IPS DF 4.7 (cell line): ENCODE measurements at regions not wholly inside any gene's neighbourhood (a gene's known extent, or its start where the extent isn't known, plus 50 kb on each side); places are given as distances from the start of the nearest gene placed in this dataset.
"Not testable (repeated sequence)": the region's sequence is repeated elsewhere in the genome, so short reads cannot be mapped to it uniquely, and the experiment has no call there.

ENCODE experiments used
- DNase-seq: peaks from one replicate; pipeline ENCODE4 v3.0.0-alpha.2; 2013; ENCODE audit warnings: low spot score; ENCODE audit errors: extremely low read depth

- DNase-seq: not testable (repeated sequence)
Observed at GRCh38 chr4:162739596-162739995, 427.1 kb downstream of the NAF1 start.

GRCh38 chr4:162732876-162733275 is 433.8 kb downstream of the NAF1 start:
- no peak for DNase-seq

- DNase-seq: no peak
Observed at GRCh38 chr4:162727766-162728165, 438.9 kb downstream of the NAF1 start.

GRCh38 chr4:162727232-162727631 is 439.5 kb downstream of the NAF1 start:
- no peak for DNase-seq

- DNase-seq: no peak
Observed at GRCh38 chr4:162715401-162715800, 451.3 kb downstream of the NAF1 start.

- DNase-seq: no peak
Observed at GRCh38 chr4:162707962-162708361, 458.7 kb downstream of the NAF1 start.

GRCh38 chr4:162706632-162707031 is 460.1 kb downstream of the NAF1 start:
- DNase-seq: no peak

- DNase-seq: no peak
Observed at GRCh38 chr4:162706051-162706450, 460.6 kb downstream of the NAF1 start.

GRCh38 chr4:162705130-162705803 is 461.4 kb downstream of the NAF1 start:
- no peak for DNase-seq

- no peak for DNase-seq
Observed at GRCh38 chr4:162700815-162701361, 465.8 kb downstream of the NAF1 start.

- DNase-seq: no peak
Observed at GRCh38 chr4:162700358-162700757, 466.3 kb downstream of the NAF1 start.

GRCh38 chr4:162699629-162700028 is 467.1 kb downstream of the NAF1 start:
- DNase-seq: no peak

GRCh38 chr4:162685410-162685809 is 481.3 kb downstream of the NAF1 start:
- no peak for DNase-seq

GRCh38 chr4:162684998-162685397 is 481.7 kb downstream of the NAF1 start:
- DNase-seq: no peak

- DNase-seq: no peak
Observed at GRCh38 chr4:162684371-162684700, 482.4 kb downstream of the NAF1 start.

GRCh38 chr4:162683659-162684370 is 482.9 kb downstream of the NAF1 start:
- no peak for DNase-seq

GRCh38 chr4:162682651-162683050 is 484.0 kb downstream of the NAF1 start:
- no peak for DNase-seq

- DNase-seq: no peak
Observed at GRCh38 chr4:162681212-162681611, 485.5 kb downstream of the NAF1 start.

GRCh38 chr4:162675661-162676060 is 491.0 kb downstream of the NAF1 start:
- no peak for DNase-seq

- DNase-seq: no peak
Observed at GRCh38 chr4:162661913-162662312, 498.1 kb upstream of the FSTL5 start.

GRCh38 chr4:162659716-162660115 is 495.9 kb upstream of the FSTL5 start:
- DNase-seq: no peak

- no peak for DNase-seq
Observed at GRCh38 chr4:162657966-162658365, 494.2 kb upstream of the FSTL5 start.

GRCh38 chr4:162650166-162650565 is 486.4 kb upstream of the FSTL5 start:
- DNase-seq: no peak
